DND-41 (cell line): ENCODE measurements at regions not wholly inside any gene's neighbourhood (a gene's known extent, or its start where the extent isn't known, plus 50 kb on each side); places are given as distances from the start of the nearest gene placed in this dataset.

Experiments used
- EZH2 ChIP-seq: IDR thresholded peaks from 3 replicates; pipeline ENCODE4 v1.6.1; 2012; ENCODE audit warnings: borderline replicate concordance, low read depth, mild to moderate bottlenecking, moderate library complexity, low read length, inconsistent platforms; ENCODE audit not compliant: severe bottlenecking
- TF ChIP-seq, protein P1 (sequence below): IDR thresholded peaks from 2 replicates; pipeline ENCODE4 v1.5.1; 2012; ENCODE audit warnings: borderline replicate concordance, low read length, moderate library complexity, mild to moderate bottlenecking; ENCODE audit not compliant: poor library complexity, severe bottlenecking; ENCODE audit errors: extremely low read depth

DNA sequence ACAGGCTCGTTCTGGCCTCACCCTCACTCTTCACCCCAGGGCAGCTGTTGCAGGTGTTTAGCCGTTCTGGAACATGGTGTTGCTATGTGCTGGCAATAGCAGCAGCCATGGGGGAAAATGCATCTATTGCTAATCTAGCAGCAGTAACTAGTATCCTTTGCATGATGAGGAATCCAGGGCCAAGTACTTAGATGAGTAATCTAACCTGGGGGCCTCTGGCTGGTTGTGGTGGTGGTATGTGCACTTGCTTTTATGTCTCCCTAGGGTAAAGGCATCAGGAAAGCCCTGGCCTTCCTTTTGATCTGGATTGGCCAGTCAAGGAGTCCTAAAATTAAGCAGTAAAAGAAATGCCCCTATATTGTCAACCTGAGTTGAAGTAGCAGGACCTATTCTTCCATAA is 594.5 kb upstream of the MAP3K7 start:
- TF ChIP-seq, protein P1, sequence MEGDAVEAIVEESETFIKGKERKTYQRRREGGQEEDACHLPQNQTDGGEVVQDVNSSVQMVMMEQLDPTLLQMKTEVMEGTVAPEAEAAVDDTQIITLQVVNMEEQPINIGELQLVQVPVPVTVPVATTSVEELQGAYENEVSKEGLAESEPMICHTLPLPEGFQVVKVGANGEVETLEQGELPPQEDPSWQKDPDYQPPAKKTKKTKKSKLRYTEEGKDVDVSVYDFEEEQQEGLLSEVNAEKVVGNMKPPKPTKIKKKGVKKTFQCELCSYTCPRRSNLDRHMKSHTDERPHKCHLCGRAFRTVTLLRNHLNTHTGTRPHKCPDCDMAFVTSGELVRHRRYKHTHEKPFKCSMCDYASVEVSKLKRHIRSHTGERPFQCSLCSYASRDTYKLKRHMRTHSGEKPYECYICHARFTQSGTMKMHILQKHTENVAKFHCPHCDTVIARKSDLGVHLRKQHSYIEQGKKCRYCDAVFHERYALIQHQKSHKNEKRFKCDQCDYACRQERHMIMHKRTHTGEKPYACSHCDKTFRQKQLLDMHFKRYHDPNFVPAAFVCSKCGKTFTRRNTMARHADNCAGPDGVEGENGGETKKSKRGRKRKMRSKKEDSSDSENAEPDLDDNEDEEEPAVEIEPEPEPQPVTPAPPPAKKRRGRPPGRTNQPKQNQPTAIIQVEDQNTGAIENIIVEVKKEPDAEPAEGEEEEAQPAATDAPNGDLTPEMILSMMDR, result no peak
- TF ChIP-seq EZH2, result no peak
